ENCODE measurements at regions not wholly inside any gene's neighbourhood (a gene's known extent, or its start where the extent isn't known, plus 50 kb on each side); places are given as distances from the start of the nearest gene placed in this dataset.

DNA sequence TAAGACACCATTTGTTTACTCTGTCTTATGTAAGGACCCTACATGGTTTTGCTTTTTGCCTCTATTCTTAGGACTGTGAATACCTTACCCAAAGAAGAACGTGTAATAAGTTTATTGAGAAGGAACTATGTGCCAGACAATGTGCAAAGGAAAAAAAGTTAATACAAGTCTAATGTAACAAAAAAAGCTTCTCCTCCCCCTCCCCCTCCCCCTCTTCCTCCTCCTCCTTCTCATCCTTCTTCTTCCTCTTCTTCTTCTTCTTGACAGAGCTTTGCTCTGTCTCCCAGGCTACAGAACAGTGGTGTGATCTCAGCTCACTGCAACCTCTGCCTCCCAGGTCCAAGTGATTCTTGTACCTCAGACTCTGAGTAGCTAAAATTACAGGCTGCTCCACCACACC is 50.9 kb upstream of the MITF start:
- TF ChIP-seq ASH2L (IDR thresholded peaks at IDR 0.05; ENCODE audit: borderline replicate concordance, low read depth) (no peak), RUNX3 (IDR thresholded peaks at IDR 0.05; ENCODE audit: low read length) (no peak), ZSCAN29 (IDR thresholded peaks at IDR 0.05) (no peak), ZZZ3 (IDR thresholded peaks at IDR 0.05; ENCODE audit: control insufficient read depth, insufficient read length, low read depth) (no peak)
- H3K27ac ChIP-seq (ENCODE audit: control insufficient read depth, insufficient read depth), result no peak overlapping the region
- FAIRE-seq, result no peak
- no peaks in the 10 kb centered on the region for H3K4me1 ChIP-seq (ENCODE audit: control insufficient read depth, insufficient read depth, low read length)
- ChIA-PET RAD21 (ENCODE audit: unreplicated experiment) (no interaction called here), POLR2A (no interaction called here), SMC1A (ENCODE audit: uncharacterized antibody, unreplicated experiment) (no interaction called here), CTCF (interaction anchor here (0.6 to 1.1 kb wide), 2 partner anchors 258 to 418 kb away, joined by 3 read pairs; no protein-coding TSS in a partner anchor)
- no peaks in the 10 kb centered on the region for H3K36me3 ChIP-seq (ENCODE audit: control insufficient read depth in 2 of 2, insufficient read depth in 2 of 2, low read length in 1 of 2)
- no TSS peak for BruUV-seq (replicated peaks)
- in situ Hi-C loops (cut with MboI), result no loop called here
- H3K79me2 ChIP-seq (ENCODE audit: control insufficient read depth, insufficient read depth, low read length), result no peaks in the 10 kb centered on the region
- H3K27me3 ChIP-seq (replicated peaks in 1 of 2; ENCODE audit: control insufficient read depth in 2 of 2, insufficient read depth in 2 of 2, low read length in 1 of 2), result no peaks in the 10 kb centered on the region
- DNase-seq (ENCODE audit: low read depth, low spot score), result no peak
- no peaks in the 10 kb centered on the region for H3K9me3 ChIP-seq (replicated peaks; ENCODE audit: control insufficient read depth, insufficient read depth, low read length)
- H3K4me3 ChIP-seq, result no peak overlapping the region
- intact Hi-C loops (cut with micrococcal nuclease; ENCODE audit: unreplicated experiment), result no loop called here
- 0% methylated on average over 1 of the region's 1 CpG for WGBS (ENCODE audit: insufficient coverage, insufficient replicate concordance, low lambda C conversion rate, missing lambda C conversion rate)
- H2AFZ ChIP-seq (ENCODE audit: control insufficient read depth, low read depth, low read length), result no peak overlapping the region
- H3K9ac ChIP-seq (ENCODE audit: control insufficient read depth, insufficient read depth, low read length), result no peak overlapping the region
- no peak for ATAC-seq
- H3K4me2 ChIP-seq (ENCODE audit: control insufficient read depth, insufficient read depth), result no peak overlapping the region
- H4K20me1 ChIP-seq (ENCODE audit: control insufficient read depth, insufficient read depth), result no peaks in the 10 kb centered on the region

GRCh38 chr3:69687641-69688040 is 51.6 kb upstream of the MITF start:
- Histone ChIP-seq H3K79me2 (ENCODE audit: control insufficient read depth, insufficient read depth, low read length) (no peaks in the 10 kb centered on the region), H3K9me3 (replicated peaks; ENCODE audit: control insufficient read depth, insufficient read depth, low read length) (no peaks in the 10 kb centered on the region), H3K27ac (ENCODE audit: control insufficient read depth, insufficient read depth) (no peak overlapping the region), H3K4me2 (ENCODE audit: control insufficient read depth, insufficient read depth) (no peak overlapping the region), H3K9ac (ENCODE audit: control insufficient read depth, insufficient read depth, low read length) (no peak overlapping the region), H2AFZ (ENCODE audit: control insufficient read depth, low read depth, low read length) (no peak overlapping the region), H4K20me1 (ENCODE audit: control insufficient read depth, insufficient read depth) (no peaks in the 10 kb centered on the region), H3K4me3 (no peak overlapping the region), H3K36me3 (ENCODE audit: control insufficient read depth in 2 of 2, insufficient read depth in 2 of 2, low read length in 1 of 2) (no peaks in the 10 kb centered on the region), H3K4me1 (ENCODE audit: control insufficient read depth, insufficient read depth, low read length) (no peaks in the 10 kb centered on the region), H3K27me3 (replicated peaks in 1 of 2; ENCODE audit: control insufficient read depth in 2 of 2, insufficient read depth in 2 of 2, low read length in 1 of 2) (no peaks in the 10 kb centered on the region)
- FAIRE-seq, result no peak
- CTCF ChIA-PET, result no interaction called here
- no peak for ATAC-seq
- SMC1A ChIA-PET (ENCODE audit: uncharacterized antibody, unreplicated experiment), result no interaction called here
- no peak for TF ChIP-seq CHD4 (IDR thresholded peaks at IDR 0.05)
- no peak for TF ChIP-seq IKZF2 (IDR thresholded peaks at IDR 0.05)
- TF ChIP-seq TCF7 (IDR thresholded peaks at IDR 0.05; ENCODE audit: borderline replicate concordance), result no peak
- no peak for TF ChIP-seq POLR2A (IDR thresholded peaks at IDR 0.05; ENCODE audit: low read depth, low read length)
- no peak for TF ChIP-seq ATF7 (IDR thresholded peaks at IDR 0.05; ENCODE audit: low read depth)
- TF ChIP-seq KLF5 (IDR thresholded peaks at IDR 0.05; ENCODE audit: partially characterized antibody), result no peak
- no peak for TF ChIP-seq SREBF2 (IDR thresholded peaks at IDR 0.05; ENCODE audit: low read length)
- no peak for TF ChIP-seq CBX3 (IDR thresholded peaks at IDR 0.05; ENCODE audit: borderline replicate concordance, low read depth)
- TF ChIP-seq SMC3 (IDR thresholded peaks at IDR 0.05; ENCODE audit: borderline replicate concordance, low read length), result no peak
- no peak for TF ChIP-seq SUPT20H (IDR thresholded peaks at IDR 0.05; ENCODE audit: borderline replicate concordance, control insufficient read depth, low read depth, low read length)
- TF ChIP-seq ZNF274 (IDR thresholded peaks at IDR 0.05; ENCODE audit: insufficient read depth, insufficient read length), result no peak
- RAD21 ChIA-PET (ENCODE audit: unreplicated experiment), result no interaction called here
- WGBS (ENCODE audit: insufficient coverage, insufficient replicate concordance, low lambda C conversion rate, missing lambda C conversion rate), result 57% methylated on average over 5 of the region's 5 CpGs
- DNase-seq (ENCODE audit: low read depth, low spot score), result no peak
- in situ Hi-C loops (cut with MboI) (no loop called here), intact Hi-C loops (cut with micrococcal nuclease; ENCODE audit: unreplicated experiment) (no loop called here)
- POLR2A ChIA-PET, result no interaction called here
- no TSS peak for BruUV-seq (replicated peaks)
